Thyroid gland (tissue), 4 donors: ENCODE measurements at regions not wholly inside any gene's neighbourhood (a gene's known extent, or its start where the extent isn't known, plus 50 kb on each side); places are given as distances from the start of the nearest gene placed in this dataset.

Experiments
- POLR2A ChIP-seq, 2 donors: fragments of 450-650 bp; IDR thresholded peaks; one replicate each; pipeline ENCODE4 v1.6.1; 2017; ENCODE audit warnings: antibody characterized with exemption in 2 of 2, mild to moderate bottlenecking in 2 of 2, moderate library complexity in 1 of 2
- TF ChIP-seq, protein P1 (sequence below), 6 experiments: fragments of 200-600 bp in 3 of 6; fragments of 450-650 bp in 3 of 6; sonication (generic) in 3 of 6; IDR thresholded peaks; one replicate each; pipeline ENCODE4 v1.5.1; 2016 to 2019; ENCODE audit warnings: antibody characterized with exemption in 6 of 6, mild to moderate bottlenecking in 2 of 6, inconsistent platforms in 1 of 6, moderate library complexity in 1 of 6

DNA sequence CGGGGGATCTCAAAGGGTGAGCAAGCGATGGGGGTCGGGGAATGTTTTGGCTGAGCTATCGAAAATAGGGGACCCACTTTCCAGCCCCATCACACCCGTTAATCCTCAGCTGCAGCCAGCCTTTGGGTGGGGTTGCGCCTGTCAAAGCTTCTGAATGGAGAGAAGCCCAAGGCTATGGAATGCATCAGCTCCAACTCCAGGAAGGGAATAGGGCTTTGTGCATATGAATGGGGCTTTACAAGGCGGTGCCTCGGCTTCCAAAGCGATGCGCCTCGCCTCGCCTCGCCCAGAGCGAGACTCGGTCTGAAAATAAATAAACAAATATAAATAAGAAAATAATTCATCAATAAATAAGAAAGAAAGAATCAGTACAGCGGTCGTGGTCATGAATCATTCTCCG is 751.4 kb upstream of the DEFB115 start:
- TF ChIP-seq, protein P1, sequence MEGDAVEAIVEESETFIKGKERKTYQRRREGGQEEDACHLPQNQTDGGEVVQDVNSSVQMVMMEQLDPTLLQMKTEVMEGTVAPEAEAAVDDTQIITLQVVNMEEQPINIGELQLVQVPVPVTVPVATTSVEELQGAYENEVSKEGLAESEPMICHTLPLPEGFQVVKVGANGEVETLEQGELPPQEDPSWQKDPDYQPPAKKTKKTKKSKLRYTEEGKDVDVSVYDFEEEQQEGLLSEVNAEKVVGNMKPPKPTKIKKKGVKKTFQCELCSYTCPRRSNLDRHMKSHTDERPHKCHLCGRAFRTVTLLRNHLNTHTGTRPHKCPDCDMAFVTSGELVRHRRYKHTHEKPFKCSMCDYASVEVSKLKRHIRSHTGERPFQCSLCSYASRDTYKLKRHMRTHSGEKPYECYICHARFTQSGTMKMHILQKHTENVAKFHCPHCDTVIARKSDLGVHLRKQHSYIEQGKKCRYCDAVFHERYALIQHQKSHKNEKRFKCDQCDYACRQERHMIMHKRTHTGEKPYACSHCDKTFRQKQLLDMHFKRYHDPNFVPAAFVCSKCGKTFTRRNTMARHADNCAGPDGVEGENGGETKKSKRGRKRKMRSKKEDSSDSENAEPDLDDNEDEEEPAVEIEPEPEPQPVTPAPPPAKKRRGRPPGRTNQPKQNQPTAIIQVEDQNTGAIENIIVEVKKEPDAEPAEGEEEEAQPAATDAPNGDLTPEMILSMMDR (IDR thresholded peaks at IDR 0.05) = no peak
- TF ChIP-seq POLR2A (IDR thresholded peaks at IDR 0.05) = no peak
